Stimulated activated CD8-positive, alpha-beta memory T cell treated with anti-CD3 and anti-CD28 coated beads, Interleukin-4, amount 100 ng/mL, for 24 hours (primary cell): ENCODE measurements at regions not wholly inside any gene's neighbourhood (a gene's known extent, or its start where the extent isn't known, plus 50 kb on each side); places are given as distances from the start of the nearest gene placed in this dataset.

Experiments used
- DNase-seq: peaks from one replicate; pipeline ENCODE4 v3.0.0-alpha.2; 2020; ENCODE audit warnings: low read depth

- no peak for DNase-seq
Observed at GRCh38 chr17:36756695-36757094, 155.3 kb downstream of the MRM1 start.

GRCh38 chr17:36760425-36760824 lies 159.0 kb downstream of the MRM1 start:
- DNase-seq, result no peak

GRCh38 chr17:36761203-36761950 lies 160.0 kb downstream of the MRM1 start:
- DNase-seq, result no peak

GRCh38 chr17:36765436-36766043 lies 164.2 kb downstream of the MRM1 start:
- no peak for DNase-seq

GRCh38 chr17:36768394-36768793 lies 167.0 kb downstream of the MRM1 start:
- no peak for DNase-seq

GRCh38 chr17:36773039-36773438 lies 164.2 kb upstream of the LHX1 start:
- no peak for DNase-seq

GRCh38 chr17:36777118-36777517 lies 160.2 kb upstream of the LHX1 start:
- no peak for DNase-seq

- no peak for DNase-seq
Observed at GRCh38 chr17:36778448-36778847, 158.8 kb upstream of the LHX1 start.

GRCh38 chr17:36779550-36779949 lies 157.7 kb upstream of the LHX1 start:
- DNase-seq, result no peak

GRCh38 chr17:36784633-36785032 lies 152.6 kb upstream of the LHX1 start:
- DNase-seq, result no peak

GRCh38 chr17:36786867-36787266 lies 150.4 kb upstream of the LHX1 start:
- no peak for DNase-seq

GRCh38 chr17:36791150-36791941 lies 145.9 kb upstream of the LHX1 start:
- no peak for DNase-seq

GRCh38 chr17:36791942-36792475 lies 145.3 kb upstream of the LHX1 start:
- DNase-seq, result no peak

GRCh38 chr17:36792849-36793248 lies 144.4 kb upstream of the LHX1 start:
- DNase-seq, result no peak

- no peak for DNase-seq
Observed at GRCh38 chr17:36793976-36794375, 143.3 kb upstream of the LHX1 start.

GRCh38 chr17:36807496-36808179 lies 129.6 kb upstream of the LHX1 start:
- no peak for DNase-seq

- no peak for DNase-seq
Observed at GRCh38 chr17:36808180-36808661, 129.1 kb upstream of the LHX1 start.

- DNase-seq, result no peak
Observed at GRCh38 chr17:36812762-36813161, 124.5 kb upstream of the LHX1 start.

- DNase-seq, result no peak
Observed at GRCh38 chr17:36813357-36813756, 123.9 kb upstream of the LHX1 start.

GRCh38 chr17:36813957-36814563 lies 123.2 kb upstream of the LHX1 start:
- no peak for DNase-seq

- DNase-seq, result no peak
Observed at GRCh38 chr17:36814958-36815357, 122.3 kb upstream of the LHX1 start.
